Common myeloid progenitor, CD34-positive (primary cell): ENCODE measurements at regions not wholly inside any gene's neighbourhood (a gene's known extent, or its start where the extent isn't known, plus 50 kb on each side); places are given as distances from the start of the nearest gene placed in this dataset.

Experiments used
- CTCF ChIA-PET: fragments of 350-600 bp; sonication (Branson Sonifier 250); formaldehyde crosslinking; loops from one replicate; lab custom pipeline; 2021; ENCODE audit warnings: antibody characterized with exemption; lab: Charles Lee
- POLR2A ChIA-PET: fragments of 350-600 bp; sonication (Branson Sonifier 250); formaldehyde crosslinking; loops from one replicate; lab custom pipeline; 2021; ENCODE audit warnings: antibody characterized with exemption; lab: Charles Lee
- DNase-seq, 3 donors: peaks; one replicate each; pipeline versions ENCODE4 v3.0.0 to v3.0.0-alpha.2; 2013
- H3K27ac ChIP-seq, 2 experiments: 1 replicate in 1 of 2; 2 replicates in 1 of 2; pipeline ENCODE4 v1.7.0; 2013; ENCODE audit warnings: inconsistent platforms in 2 of 2, low read length in 2 of 2, mild to moderate bottlenecking in 2 of 2, low read depth in 1 of 2, moderate library complexity in 1 of 2; ENCODE audit not compliant: severe bottlenecking in 2 of 2, insufficient read depth in 1 of 2, poor library complexity in 1 of 2
- H3K27me3 ChIP-seq, 5 experiments: replicated peaks in 2 of 5; 1 replicate in 3 of 5; 2 replicates in 2 of 5; pipeline versions ENCODE4 v1.6.1 to v1.7.0; 2013; ENCODE audit warnings: low read length in 4 of 5, mild to moderate bottlenecking in 2 of 5, moderate library complexity in 2 of 5, inconsistent platforms in 1 of 5; ENCODE audit not compliant: insufficient read depth in 5 of 5, control insufficient read depth in 4 of 5
- H3K36me3 ChIP-seq, 4 experiments: 1 replicate in 2 of 4; 2 replicates in 2 of 4; pipeline versions ENCODE4 v1.6.1 to v1.7.0; 2013; ENCODE audit warnings: low read length in 3 of 4, control low read depth in 1 of 4, mild to moderate bottlenecking in 1 of 4; ENCODE audit not compliant: control insufficient read depth in 4 of 4, insufficient read depth in 4 of 4
- H3K4me1 ChIP-seq, 4 experiments: 1 replicate in 3 of 4; 2 replicates in 1 of 4; pipeline versions ENCODE4 v1.6.1 to v1.7.1; 2013; ENCODE audit warnings: low read length in 3 of 4, mild to moderate bottlenecking in 3 of 4, control low read depth in 1 of 4, inconsistent platforms in 1 of 4, moderate library complexity in 1 of 4; ENCODE audit not compliant: control insufficient read depth in 4 of 4, insufficient read depth in 4 of 4; ENCODE audit errors: control extremely low read depth in 1 of 4
- H3K4me3 ChIP-seq, 7 experiments: 1 replicate in 4 of 7; 2 replicates in 3 of 7; pipeline versions ENCODE4 v1.5.1 to v1.7.0; 2013; ENCODE audit warnings: mild to moderate bottlenecking in 7 of 7, low read length in 6 of 7, moderate library complexity in 6 of 7, inconsistent platforms in 2 of 7, low read depth in 2 of 7, control low read depth in 1 of 7; ENCODE audit not compliant: insufficient read depth in 4 of 7, control insufficient read depth in 1 of 7; ENCODE audit errors: extremely low read depth in 1 of 7
- H3K9me3 ChIP-seq, 5 experiments: 1 replicate in 4 of 5; 2 replicates in 1 of 5; pipeline versions ENCODE4 v1.6.1 to v1.7.1; 2013; ENCODE audit warnings: low read length in 4 of 5, mild to moderate bottlenecking in 2 of 5, inconsistent platforms in 1 of 5, low read depth in 1 of 5, moderate library complexity in 1 of 5; ENCODE audit not compliant: control insufficient read depth in 4 of 5, insufficient read depth in 2 of 5; ENCODE audit errors: control extremely low read depth in 1 of 5
- WGBS: methylation state at CpG from one replicate; pipeline ENCODE4 v1.1.5; 2013; ENCODE audit not compliant: insufficient coverage; 5-methylcytosine and 5-hydroxymethylcytosine counted together

- Histone ChIP-seq H3K27me3 (no peaks in the 10 kb centered on the region), H3K36me3 (no peaks in the 10 kb centered on the region), H3K27ac (no peak overlapping the region), H3K4me3 (no peak overlapping the region), H3K4me1 (no peaks in the 10 kb centered on the region), H3K9me3 (no peaks in the 10 kb centered on the region)
- DNase-seq = no peak
- ChIA-PET CTCF (no interaction called here), POLR2A (no interaction called here)
These were observed 846.2 kb downstream of the SLC4A3 start for GRCh38 chr2:220473611-220474010.

- Histone ChIP-seq H3K4me3 (no peak overlapping the region), H3K27ac (no peak overlapping the region), H3K36me3 (no peaks in the 10 kb centered on the region), H3K9me3 (no peaks in the 10 kb centered on the region), H3K4me1 (no peaks in the 10 kb centered on the region), H3K27me3 (no peaks in the 10 kb centered on the region)
- ChIA-PET POLR2A (interaction anchor here (0.6 kb wide), 1 partner anchor 77 kb away, joined by 4 read pairs; no protein-coding TSS in a partner anchor), CTCF (no interaction called here)
- DNase-seq = no peak
- WGBS = no CpG with 5 or more reads among the region's 4 CpGs
These were observed 849.4 kb downstream of the SLC4A3 start for GRCh38 chr2:220476877-220477276.

GRCh38 chr2:220478305-220479058 lies 851.1 kb downstream of the SLC4A3 start:
- Histone ChIP-seq H3K4me3 (no peak overlapping the region), H3K27me3 (no peaks in the 10 kb centered on the region), H3K27ac (no peak overlapping the region), H3K9me3 (no peaks in the 10 kb centered on the region), H3K4me1 (no peaks in the 10 kb centered on the region), H3K36me3 (no peaks in the 10 kb centered on the region)
- CTCF ChIA-PET = no interaction called here
- WGBS = 100% methylated on average over 1 of the region's 4 CpGs
- POLR2A ChIA-PET = no interaction called here
- no peak for DNase-seq

GRCh38 chr2:220482716-220483115 lies 855.3 kb downstream of the SLC4A3 start:
- no peak for DNase-seq
- POLR2A ChIA-PET = no interaction called here
- no peaks in the 10 kb centered on the region for H3K27me3 ChIP-seq
- H3K4me1 ChIP-seq = no peaks in the 10 kb centered on the region
- H3K4me3 ChIP-seq = no peak overlapping the region
- no peaks in the 10 kb centered on the region for H3K9me3 ChIP-seq
- 100% methylated on average over 2 of the region's 3 CpGs for WGBS
- no peak overlapping the region for H3K27ac ChIP-seq
- no peaks in the 10 kb centered on the region for H3K36me3 ChIP-seq
- CTCF ChIA-PET = no interaction called here

GRCh38 chr2:220489121-220489520 lies 861.7 kb downstream of the SLC4A3 start:
- DNase-seq = no peak
- Histone ChIP-seq H3K9me3 (no peaks in the 10 kb centered on the region), H3K4me3 (no peak overlapping the region), H3K27ac (no peak overlapping the region), H3K4me1 (no peaks in the 10 kb centered on the region), H3K36me3 (no peaks in the 10 kb centered on the region), H3K27me3 (no peaks in the 10 kb centered on the region)
- CTCF ChIA-PET = no interaction called here
- POLR2A ChIA-PET = interaction anchor here (0.5 kb wide), 1 partner anchor 18 kb away, joined by 4 read pairs; no protein-coding TSS in a partner anchor

GRCh38 chr2:220491670-220492069 lies 864.2 kb downstream of the SLC4A3 start:
- no peaks in the 10 kb centered on the region for H3K27me3 ChIP-seq
- H3K9me3 ChIP-seq = no peaks in the 10 kb centered on the region
- WGBS = 95% methylated on average over 3 of the region's 4 CpGs
- ChIA-PET POLR2A (no interaction called here), CTCF (no interaction called here)
- DNase-seq = no peak
- H3K27ac ChIP-seq = no peak overlapping the region
- no peak overlapping the region for H3K4me3 ChIP-seq
- no peaks in the 10 kb centered on the region for H3K4me1 ChIP-seq
- no peaks in the 10 kb centered on the region for H3K36me3 ChIP-seq

- Histone ChIP-seq H3K27ac (no peak overlapping the region), H3K27me3 (no peaks in the 10 kb centered on the region), H3K4me3 (no peak overlapping the region), H3K36me3 (no peaks in the 10 kb centered on the region), H3K9me3 (no peaks in the 10 kb centered on the region), H3K4me1 (no peaks in the 10 kb centered on the region)
- ChIA-PET CTCF (interaction anchor here (0.6 kb wide), 1 partner anchor 20 kb away, joined by 3 read pairs; no protein-coding TSS in a partner anchor), POLR2A (no interaction called here)
- DNase-seq = no peak
- WGBS = 97% methylated on average over 6 of the region's 9 CpGs
These were observed 866.6 kb downstream of the SLC4A3 start for GRCh38 chr2:220493871-220494525.
